HCT116 (cell line): ENCODE measurements at regions not wholly inside any gene's neighbourhood (a gene's known extent, or its start where the extent isn't known, plus 50 kb on each side); places are given as distances from the start of the nearest gene placed in this dataset.

Experiments used
- ATAC-seq: fragments of 200-7000 bp; cut with Tn5 transposase; 2 replicates; pipeline ENCODE4 v1.9.1; 2020; ENCODE audit warnings: mild to moderate bottlenecking, moderate library complexity
- BruUV-seq: library from RNA; stranded (reverse); fragments of 400-500 nt; replicated peaks from 2 replicates; lab custom pipeline; 2021; lab: Mats Ljungman, UMichigan
- CTCF ChIA-PET: fragments of 300-600 bp; sonication (Branson Sonifier 250); formaldehyde crosslinking; loops from one replicate; lab custom pipeline; 2021; ENCODE audit warnings: antibody characterized with exemption; lab: Charles Lee
- POLR2A ChIA-PET: fragments of 300-600, 350-600 bp; sonication (Branson Sonifier 250); formaldehyde crosslinking; loops from one replicate; lab custom pipeline; 2021; ENCODE audit warnings: antibody characterized with exemption; lab: Charles Lee
- RAD21 ChIA-PET, 2 experiments: fragments of 300-600 bp; sonication (Branson Sonifier 250); formaldehyde crosslinking; loops; one replicate each; lab custom pipeline; 2023; ENCODE audit warnings: low total read pairs in 2 of 2; ENCODE audit not compliant: uncharacterized antibody in 2 of 2, unreplicated experiment in 2 of 2, low non-redundant PET in 1 of 2; lab: Charles Lee
- DNase-seq: peaks from one replicate; pipeline ENCODE4 v3.0.0-alpha.2; 2010; ENCODE audit warnings: low read depth, low spot score
- H2AFZ ChIP-seq: fragments of 200-600 bp; shearing (Covaris generic), sonication (generic); 2 replicates; pipeline ENCODE4 v1.6.1; 2017; ENCODE audit warnings: low read depth, mixed run types, mixed read lengths, antibody characterized with exemption, low read length; ENCODE audit not compliant: poor library complexity, severe bottlenecking
- H3K27ac ChIP-seq: 2 replicates; pipeline ENCODE4 v1.5.1; 2012; ENCODE audit warnings: low read depth, low read length
- H3K27me3 ChIP-seq: fragments of 200-600 bp; sonication (generic); 2 replicates; pipeline ENCODE4 v1.6.1; 2016; ENCODE audit warnings: mixed run types, low read length, mixed read lengths; ENCODE audit not compliant: insufficient read depth
- H3K36me3 ChIP-seq, 2 experiments: fragments of 200-500 bp in 1 of 2; fragments of 200-600 bp in 1 of 2; sonication (Bioruptor generic) in 1 of 2; sonication (generic) in 1 of 2; 2 replicates each; pipeline versions ENCODE4 v1.5.1 to v1.6.1; 2014 to 2016; ENCODE audit warnings: low read length in 2 of 2, inconsistent platforms in 1 of 2, mixed read lengths in 1 of 2, mixed run types in 1 of 2; ENCODE audit not compliant: insufficient read depth in 2 of 2, control insufficient read depth in 1 of 2
- H3K4me1 ChIP-seq, 2 experiments: fragments of 200-600 bp in 1 of 2; sonication (generic) in 1 of 2; 2 replicates each; pipeline versions ENCODE4 v1.5.1 to v1.6.1; 2012 to 2017; ENCODE audit warnings: low read length in 2 of 2, inconsistent platforms in 1 of 2, mild to moderate bottlenecking in 1 of 2, mixed read lengths in 1 of 2, mixed run types in 1 of 2, moderate library complexity in 1 of 2; ENCODE audit not compliant: insufficient read depth in 2 of 2, control insufficient read depth in 1 of 2
- H3K4me2 ChIP-seq: fragments of 200-600 bp; sonication (generic); 2 replicates; pipeline ENCODE4 v1.6.1; 2017; ENCODE audit warnings: mixed run types, low read length, mixed read lengths
- H3K4me3 ChIP-seq, 2 experiments: fragments of 200-600 bp in 1 of 2; sonication (generic) in 1 of 2; replicated peaks in 1 of 2; 2 replicates each; pipeline ENCODE4 v1.5.1; 2011 to 2016; ENCODE audit warnings: low read length in 2 of 2, control low read depth in 1 of 2, low read depth in 1 of 2, mild to moderate bottlenecking in 1 of 2, mixed read lengths in 1 of 2, mixed run types in 1 of 2
- H3K79me2 ChIP-seq: fragments of 200-600 bp; sonication (generic); 2 replicates; pipeline ENCODE4 v1.6.1; 2017; ENCODE audit warnings: mild to moderate bottlenecking, mixed run types, low read length, moderate library complexity, mixed read lengths; ENCODE audit not compliant: insufficient read depth
- H3K9ac ChIP-seq: fragments of 200-600 bp; sonication (generic); 2 replicates; pipeline ENCODE4 v1.6.1; 2016; ENCODE audit warnings: low read length, mixed read lengths
- H3K9me2 ChIP-seq: fragments of 200-600 bp; sonication (generic), shearing (Covaris generic); 2 replicates; pipeline ENCODE4 v1.6.1; 2017; ENCODE audit warnings: mixed run types, mild to moderate bottlenecking, moderate library complexity; ENCODE audit not compliant: insufficient read depth
- H3K9me3 ChIP-seq, 2 experiments: fragments of 200-500 bp in 1 of 2; fragments of 200-600 bp in 1 of 2; sonication (Bioruptor generic) in 1 of 2; sonication (generic) in 1 of 2; 2 replicates each; pipeline ENCODE4 v1.6.1; 2014 to 2017; ENCODE audit warnings: low read length in 2 of 2, mixed read lengths in 2 of 2, inconsistent platforms in 1 of 2, low read depth in 1 of 2, mild to moderate bottlenecking in 1 of 2, mixed run types in 1 of 2, moderate library complexity in 1 of 2; ENCODE audit not compliant: control insufficient read depth in 1 of 2, insufficient read depth in 1 of 2
- H4K20me1 ChIP-seq: fragments of 200-600 bp; sonication (generic), shearing (Covaris generic); 2 replicates; pipeline ENCODE4 v1.6.1; 2017; ENCODE audit warnings: mixed run types, mild to moderate bottlenecking, moderate library complexity; ENCODE audit not compliant: insufficient read depth
- ATF3 ChIP-seq: IDR thresholded peaks from 2 replicates; pipeline ENCODE4 v1.6.1; 2012
- CTCF ChIP-seq, 3 experiments: fragments of 200-600 bp in 1 of 3; sonication (generic) in 1 of 3; IDR thresholded peaks in 2 of 3; conservative IDR thresholded peaks in 1 of 3; 2 replicates each; pipeline ENCODE4 v1.5.1; 2012 to 2017; ENCODE audit warnings: low read depth in 2 of 3, low read length in 2 of 3, antibody characterized with exemption in 1 of 3, borderline replicate concordance in 1 of 3, control low read depth in 1 of 3, mild to moderate bottlenecking in 1 of 3, mixed read lengths in 1 of 3, mixed run types in 1 of 3, moderate library complexity in 1 of 3; ENCODE audit not compliant: insufficient read depth in 1 of 3
- EGR1 ChIP-seq: IDR thresholded peaks from 2 replicates; pipeline ENCODE4 v1.6.1; 2012; ENCODE audit warnings: low read depth
- ELF1 ChIP-seq: IDR thresholded peaks from 2 replicates; pipeline ENCODE4 v1.6.1; 2012; ENCODE audit warnings: low read depth, borderline replicate concordance
- EZH2 ChIP-seq: fragments of 200-600 bp; sonication (generic); IDR thresholded peaks from 2 replicates; pipeline ENCODE4 v1.6.1; 2017; ENCODE audit warnings: antibody characterized with exemption, mixed run types
- EZH2phosphoT487 ChIP-seq: fragments of 200-600 bp; IDR thresholded peaks from 2 replicates; pipeline ENCODE4 v1.6.1; 2018; ENCODE audit warnings: antibody characterized with exemption, borderline replicate concordance
- FOSL1 ChIP-seq: IDR thresholded peaks from 2 replicates; pipeline ENCODE4 v1.6.1; 2012; ENCODE audit warnings: low read depth
- REST ChIP-seq: IDR thresholded peaks from 2 replicates; pipeline ENCODE4 v1.6.1; 2012; ENCODE audit warnings: low read depth
- SIN3A ChIP-seq: IDR thresholded peaks from 2 replicates; pipeline ENCODE4 v1.6.1; 2012; ENCODE audit warnings: low read depth
- YY1 ChIP-seq: IDR thresholded peaks from 2 replicates; pipeline ENCODE4 v1.6.1; 2011; ENCODE audit warnings: low read length, low read depth, moderate library complexity, mild to moderate bottlenecking; ENCODE audit not compliant: insufficient replicate concordance; ENCODE audit errors: extremely low read depth
- ZNF274 ChIP-seq: fragments of 200-500 bp; sonication (Bioruptor generic); IDR thresholded peaks from 2 replicates; pipeline ENCODE4 v1.6.1; 2014; ENCODE audit warnings: mild to moderate bottlenecking, low read depth, low read length, inconsistent platforms
- intact Hi-C: fragments of 100-400 bp; cut with micrococcal nuclease; formaldehyde crosslinking; loops from 2 replicates; pipeline ENCODE4 v1.10.0; 2022

- H3K27ac ChIP-seq = no peak overlapping the region
- intact Hi-C loops = no loop called here
- no TSS peak for BruUV-seq
- peaks cover 4% of the 10 kb centered on the region; the same call in 1 of the 2 replicates for H3K27me3 ChIP-seq
- H3K9ac ChIP-seq = no peak overlapping the region
- no peaks in the 10 kb centered on the region for H3K4me1 ChIP-seq
- TF ChIP-seq YY1 = no peak
- no peak for TF ChIP-seq SIN3A
- no peak for TF ChIP-seq ZNF274
- no peak for TF ChIP-seq ELF1
- TF ChIP-seq EZH2phosphoT487 = no peak
- no peak for TF ChIP-seq EZH2
- no peak for TF ChIP-seq ATF3
- TF ChIP-seq EGR1 = no peak
- no peak for TF ChIP-seq CTCF (IDR thresholded peaks at IDR 0.05 in 2 of 3, conservative IDR thresholded peaks at IDR 0.05 in 1 of 3; ENCODE audit: borderline replicate concordance in 1 of 3, insufficient read depth in 1 of 3, low read depth in 2 of 3, low read length in 2 of 3)
- no peak for TF ChIP-seq REST
- no peak for TF ChIP-seq FOSL1
- H3K79me2 ChIP-seq = no peaks in the 10 kb centered on the region
- no peak overlapping the region for H3K4me3 ChIP-seq
- CTCF ChIA-PET = no interaction called here
- POLR2A ChIA-PET = no interaction called here
- DNase-seq (no peak), ATAC-seq (no peak)
- H3K4me2 ChIP-seq = no peak overlapping the region
- no peak overlapping the region for H2AFZ ChIP-seq
- RAD21 ChIA-PET = no interaction called here
- H3K36me3 ChIP-seq = no peaks in the 10 kb centered on the region
- H4K20me1 ChIP-seq = no peaks in the 10 kb centered on the region
- H3K9me2 ChIP-seq = no peaks in the 10 kb centered on the region
- H3K9me3 ChIP-seq = no peaks in the 10 kb centered on the region
Observed at GRCh38 chr3:194995922-194996321, 275.0 kb downstream of the XXYLT1 start.
